Stimulated activated naive CD8-positive, alpha-beta T cell treated with anti-CD3 and anti-CD28 coated beads, Interleukin-15, Interleukin-2, amounts not matched to agents 100 ng/mL and 50 ng/mL, for 24 hours (primary cell): ENCODE measurements at regions not wholly inside any gene's neighbourhood (a gene's known extent, or its start where the extent isn't known, plus 50 kb on each side); places are given as distances from the start of the nearest gene placed in this dataset.

Source experiments
- H3K27ac Mint-ChIP-seq: one replicate; pipeline ENCODE4 v1.8.0; 2021; ENCODE audit warnings: mild to moderate bottlenecking, mixed read lengths
- H3K27me3 Mint-ChIP-seq: one replicate; pipeline ENCODE4 v1.8.0; 2021; ENCODE audit warnings: mixed read lengths
- H3K36me3 Mint-ChIP-seq: one replicate; pipeline ENCODE4 v1.8.0; 2021; ENCODE audit warnings: low read depth, mixed read lengths
- H3K4me1 Mint-ChIP-seq: one replicate; pipeline ENCODE4 v1.8.0; 2021; ENCODE audit warnings: low read depth, mixed read lengths
- H3K4me3 Mint-ChIP-seq: one replicate; pipeline ENCODE4 v1.8.0; 2021; ENCODE audit warnings: mild to moderate bottlenecking, mixed read lengths
- H3K9me3 Mint-ChIP-seq: one replicate; pipeline ENCODE4 v1.8.0; 2021; ENCODE audit warnings: mixed read lengths

GRCh38 chr6:40907198-40907701 lies 131.8 kb downstream of the UNC5CL start:
- H3K27ac Mint-ChIP-seq: no peak overlapping the region
- no peaks in the 10 kb centered on the region for H3K9me3 Mint-ChIP-seq
- H3K36me3 Mint-ChIP-seq: no peaks in the 10 kb centered on the region
- no peak overlapping the region for H3K4me3 Mint-ChIP-seq
- peaks cover 15% of the 10 kb centered on the region for H3K27me3 Mint-ChIP-seq
- H3K4me1 Mint-ChIP-seq: no peaks in the 10 kb centered on the region

- no peaks in the 10 kb centered on the region for H3K36me3 Mint-ChIP-seq
- H3K4me3 Mint-ChIP-seq: no peak overlapping the region
Observed at GRCh38 chr6:40906759-40907158, 132.3 kb downstream of the UNC5CL start.

GRCh38 chr6:40904583-40905194 lies 134.3 kb downstream of the UNC5CL start:
- Mint-ChIP-seq H3K27me3 (peaks cover 15% of the 10 kb centered on the region), H3K27ac (no peak overlapping the region), H3K4me3 (no peak overlapping the region), H3K9me3 (no peaks in the 10 kb centered on the region), H3K4me1 (no peaks in the 10 kb centered on the region), H3K36me3 (no peaks in the 10 kb centered on the region)

More at GRCh38 chr6:40906759-40907158, 132.3 kb downstream of the UNC5CL start:
- Mint-ChIP-seq H3K27me3 (peaks cover 15% of the 10 kb centered on the region), H3K27ac (no peak overlapping the region), H3K9me3 (no peaks in the 10 kb centered on the region), H3K4me1 (no peaks in the 10 kb centered on the region)

GRCh38 chr6:40903456-40903855 lies 135.6 kb downstream of the UNC5CL start:
- no peaks in the 10 kb centered on the region for H3K9me3 Mint-ChIP-seq
- peaks cover 9% of the 10 kb centered on the region for H3K27me3 Mint-ChIP-seq
- no peaks in the 10 kb centered on the region for H3K4me1 Mint-ChIP-seq
- H3K4me3 Mint-ChIP-seq: no peak overlapping the region
- no peaks in the 10 kb centered on the region for H3K36me3 Mint-ChIP-seq
- H3K27ac Mint-ChIP-seq: no peak overlapping the region

- no peaks in the 10 kb centered on the region for H3K9me3 Mint-ChIP-seq
- H3K27me3 Mint-ChIP-seq: peaks cover 7% of the 10 kb centered on the region
- H3K36me3 Mint-ChIP-seq: no peaks in the 10 kb centered on the region
- no peak overlapping the region for H3K4me3 Mint-ChIP-seq
- no peak overlapping the region for H3K27ac Mint-ChIP-seq
- no peaks in the 10 kb centered on the region for H3K4me1 Mint-ChIP-seq
Observed at GRCh38 chr6:40901322-40902055, 137.5 kb downstream of the UNC5CL start.

GRCh38 chr6:40900791-40901190 lies 138.2 kb downstream of the UNC5CL start:
- no peaks in the 10 kb centered on the region for H3K9me3 Mint-ChIP-seq
- H3K4me1 Mint-ChIP-seq: no peaks in the 10 kb centered on the region
- no peak overlapping the region for H3K4me3 Mint-ChIP-seq
- H3K27ac Mint-ChIP-seq: no peak overlapping the region
- peaks cover 7% of the 10 kb centered on the region for H3K27me3 Mint-ChIP-seq
- H3K36me3 Mint-ChIP-seq: no peaks in the 10 kb centered on the region

- no peaks in the 10 kb centered on the region for H3K9me3 Mint-ChIP-seq
- H3K27ac Mint-ChIP-seq: no peak overlapping the region
- H3K4me3 Mint-ChIP-seq: no peak overlapping the region
- no peaks in the 10 kb centered on the region for H3K36me3 Mint-ChIP-seq
- H3K27me3 Mint-ChIP-seq: peaks cover 11% of the 10 kb centered on the region
- no peaks in the 10 kb centered on the region for H3K4me1 Mint-ChIP-seq
Observed at GRCh38 chr6:40899684-40900155, 139.3 kb downstream of the UNC5CL start.

- Mint-ChIP-seq H3K4me1 (no peaks in the 10 kb centered on the region), H3K4me3 (no peak overlapping the region)
Observed at GRCh38 chr6:40898073-40898472, 140.9 kb downstream of the UNC5CL start.

GRCh38 chr6:40897390-40898003 lies 141.5 kb downstream of the UNC5CL start:
- H3K27ac Mint-ChIP-seq: no peak overlapping the region
- peaks cover 7% of the 10 kb centered on the region for H3K27me3 Mint-ChIP-seq
- no peaks in the 10 kb centered on the region for H3K4me1 Mint-ChIP-seq
- H3K9me3 Mint-ChIP-seq: no peaks in the 10 kb centered on the region
- H3K36me3 Mint-ChIP-seq: no peaks in the 10 kb centered on the region
- H3K4me3 Mint-ChIP-seq: no peak overlapping the region

More at GRCh38 chr6:40898073-40898472, 140.9 kb downstream of the UNC5CL start:
- H3K27me3 Mint-ChIP-seq: peaks cover 7% of the 10 kb centered on the region
- no peaks in the 10 kb centered on the region for H3K9me3 Mint-ChIP-seq
- no peaks in the 10 kb centered on the region for H3K36me3 Mint-ChIP-seq
- H3K27ac Mint-ChIP-seq: no peak overlapping the region

- no peaks in the 10 kb centered on the region for H3K36me3 Mint-ChIP-seq
- H3K4me1 Mint-ChIP-seq: no peaks in the 10 kb centered on the region
- peaks cover 7% of the 10 kb centered on the region for H3K27me3 Mint-ChIP-seq
- no peak overlapping the region for H3K4me3 Mint-ChIP-seq
- H3K9me3 Mint-ChIP-seq: no peaks in the 10 kb centered on the region
- no peak overlapping the region for H3K27ac Mint-ChIP-seq
Observed at GRCh38 chr6:40896696-40897095, 142.3 kb downstream of the UNC5CL start.

- Mint-ChIP-seq H3K36me3 (no peaks in the 10 kb centered on the region), H3K4me1 (no peaks in the 10 kb centered on the region), H3K27ac (no peak overlapping the region), H3K9me3 (no peaks in the 10 kb centered on the region), H3K27me3 (peaks cover 8% of the 10 kb centered on the region), H3K4me3 (no peak overlapping the region)
Observed at GRCh38 chr6:40894962-40895799, 143.8 kb downstream of the UNC5CL start.

GRCh38 chr6:40893021-40893420 lies 146.0 kb downstream of the UNC5CL start:
- Mint-ChIP-seq H3K9me3 (no peaks in the 10 kb centered on the region), H3K27ac (no peak overlapping the region), H3K36me3 (no peaks in the 10 kb centered on the region), H3K4me3 (no peak overlapping the region), H3K27me3 (peaks cover 11% of the 10 kb centered on the region), H3K4me1 (no peaks in the 10 kb centered on the region)

GRCh38 chr6:40892223-40892622 lies 146.8 kb downstream of the UNC5CL start:
- Mint-ChIP-seq H3K9me3 (no peaks in the 10 kb centered on the region), H3K4me1 (no peaks in the 10 kb centered on the region), H3K36me3 (no peaks in the 10 kb centered on the region), H3K27ac (no peak overlapping the region), H3K4me3 (no peak overlapping the region), H3K27me3 (peaks cover 10% of the 10 kb centered on the region)

- Mint-ChIP-seq H3K4me3 (no peak overlapping the region), H3K36me3 (no peaks in the 10 kb centered on the region), H3K9me3 (no peaks in the 10 kb centered on the region), H3K4me1 (no peaks in the 10 kb centered on the region), H3K27ac (no peak overlapping the region), H3K27me3 (peaks cover 8% of the 10 kb centered on the region)
Observed at GRCh38 chr6:40891686-40892085, 147.3 kb downstream of the UNC5CL start.
